IPS-18c (cell line): ENCODE measurements at regions not wholly inside any gene's neighbourhood (a gene's known extent, or its start where the extent isn't known, plus 50 kb on each side); places are given as distances from the start of the nearest gene placed in this dataset.
A peak's percentile ranks its signal among the peaks of the same experiment; 100 is the strongest.
"Not testable (repeated sequence)": the region's sequence is repeated elsewhere in the genome, so short reads cannot be mapped to it uniquely, and the experiment has no call there.

Experiments
- H3K4me3 ChIP-seq: 2 replicates; pipeline ENCODE4 v1.7.0; 2013; ENCODE audit warnings: low read depth, mild to moderate bottlenecking, low read length, moderate library complexity; ENCODE audit not compliant: insufficient read depth
- H3K9me3 ChIP-seq: one replicate; pipeline ENCODE4 v1.6.1; 2013; ENCODE audit warnings: mild to moderate bottlenecking, low read length, moderate library complexity; ENCODE audit not compliant: control insufficient read depth, insufficient read depth

- no peaks in the 10 kb centered on the region for H3K9me3 ChIP-seq
- H3K4me3 ChIP-seq: no peak overlapping the region
These were observed 591.3 kb downstream of the FAM133A start for GRCh38 chrX:94265323-94265722.

DNA sequence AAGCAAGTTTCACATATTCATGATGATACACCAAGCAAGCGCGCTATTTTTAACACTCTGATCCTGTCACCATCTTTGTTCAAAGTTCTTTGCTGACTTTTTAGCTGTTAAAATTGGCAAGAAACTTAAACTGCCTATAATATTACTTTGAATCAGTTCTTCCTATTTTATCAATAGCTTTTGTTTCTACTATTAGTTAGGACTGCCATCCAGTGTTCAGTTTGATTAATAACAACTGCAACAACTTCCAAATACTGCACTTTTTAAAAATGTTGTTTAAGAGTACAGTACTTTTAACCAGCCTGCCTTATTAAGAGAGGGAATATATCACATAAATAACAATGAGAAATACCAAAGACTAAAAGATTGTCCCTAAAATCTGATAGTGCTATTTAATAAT lies 614.3 kb downstream of the FAM133A start:
- no peak overlapping the region for H3K4me3 ChIP-seq
- H3K9me3 ChIP-seq: peaks cover 5% of the 10 kb centered on the region

DNA sequence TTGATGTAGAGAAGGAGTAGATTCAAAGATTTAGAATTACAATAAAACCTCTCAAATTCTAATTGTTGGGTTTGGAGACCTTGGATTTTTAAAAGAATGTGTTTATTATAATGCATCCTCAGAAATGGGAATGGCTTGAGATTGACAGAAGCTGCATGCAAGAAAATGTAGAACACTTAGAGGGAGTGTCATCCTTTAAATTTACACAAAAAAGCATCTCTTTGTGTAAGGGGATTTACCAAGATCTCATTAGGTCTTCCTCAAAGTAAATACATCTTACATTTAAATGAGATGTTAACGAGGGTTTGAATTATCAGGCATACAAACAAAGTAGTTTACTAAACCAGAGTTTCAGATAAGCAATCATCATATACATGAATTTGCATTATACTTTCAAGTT lies 615.0 kb downstream of the FAM133A start:
- no peak overlapping the region for H3K4me3 ChIP-seq
- peaks cover 5% of the 10 kb centered on the region for H3K9me3 ChIP-seq

DNA sequence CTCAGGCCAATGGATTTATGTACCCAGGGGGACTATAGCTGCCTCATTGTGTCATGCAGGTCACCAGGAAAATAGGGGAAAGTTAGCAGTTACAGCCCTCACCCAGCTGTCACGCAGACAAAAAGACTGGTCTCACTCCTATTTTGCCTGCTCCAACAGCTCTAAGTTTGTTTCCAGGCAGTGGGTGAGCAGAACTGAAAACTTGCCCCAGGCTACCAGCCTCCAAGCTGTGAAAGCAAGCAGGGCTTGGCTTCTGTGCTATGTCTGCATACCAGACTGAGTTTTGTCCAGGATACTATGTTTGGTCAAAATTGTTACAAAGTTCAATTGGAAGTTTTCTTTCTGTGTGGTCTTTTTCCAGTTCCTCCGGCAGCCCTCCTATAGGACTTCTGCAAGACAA lies 628.4 kb downstream of the FAM133A start:
- H3K9me3 ChIP-seq: peaks cover 4% of the 10 kb centered on the region
- no peak overlapping the region; the same call in 1 of the 2 replicates for H3K4me3 ChIP-seq

- Histone ChIP-seq H3K9me3 (no peaks in the 10 kb centered on the region), H3K4me3 (no peak overlapping the region)
These were observed 655.2 kb downstream of the FAM133A start for GRCh38 chrX:94329182-94329581.

GRCh38 chrX:94341730-94342129 lies 667.7 kb downstream of the FAM133A start:
- H3K4me3 ChIP-seq: not testable (repeated sequence)

DNA sequence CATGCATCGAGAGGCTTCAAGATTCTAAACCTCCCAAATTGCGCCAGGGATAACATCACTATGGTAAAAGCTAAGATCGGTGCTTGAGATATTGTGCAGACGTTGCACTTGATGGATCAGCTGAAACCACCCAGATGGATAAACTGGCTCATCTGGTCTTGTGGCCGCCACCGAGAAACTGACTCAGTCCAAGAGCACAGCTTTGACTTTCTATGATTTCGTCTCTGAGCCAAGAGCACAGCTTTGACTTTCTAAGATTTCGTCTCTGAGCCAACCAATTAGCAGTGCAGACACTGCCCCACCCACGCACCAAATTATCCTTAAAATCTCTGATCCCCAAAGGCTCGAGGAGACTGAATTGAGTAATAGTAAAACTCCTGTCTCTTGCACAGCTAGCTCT lies 687.2 kb downstream of the FAM133A start:
- Histone ChIP-seq H3K9me3 (peaks cover 2% of the 10 kb centered on the region), H3K4me3 (no peak overlapping the region)

More at GRCh38 chrX:94341730-94342129, 667.7 kb downstream of the FAM133A start:
- not testable (repeated sequence) for H3K9me3 ChIP-seq

- no peak overlapping the region for H3K4me3 ChIP-seq
- H3K9me3 ChIP-seq: peaks cover 2% of the 10 kb centered on the region
These were observed 691.7 kb downstream of the FAM133A start for GRCh38 chrX:94365736-94366135.

DNA sequence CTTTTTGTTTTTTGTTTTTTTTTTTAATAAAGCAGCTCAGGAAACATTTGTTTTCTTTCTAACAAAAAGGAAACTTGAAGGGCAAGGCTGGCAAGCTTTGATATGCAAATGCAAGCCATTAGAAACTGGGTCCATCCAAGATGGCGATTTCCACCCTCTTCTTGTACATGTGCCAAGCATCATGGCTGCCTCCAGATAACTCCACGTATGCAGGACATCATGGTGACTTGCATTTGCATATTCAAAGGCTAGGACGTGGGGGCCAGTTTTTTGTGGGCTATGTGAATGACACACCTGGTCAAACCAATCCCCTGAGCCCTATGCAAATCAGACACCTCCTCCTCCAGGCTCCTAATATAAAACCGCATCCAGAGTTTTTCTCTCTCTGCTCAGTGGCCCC lies 692.6 kb downstream of the FAM133A start:
- peak overlapping the region; percentile 0; the same call in 1 of the 2 replicates for H3K4me3 ChIP-seq

GRCh38 chrX:94389044-94389443 lies 715.0 kb downstream of the FAM133A start:
- Histone ChIP-seq H3K9me3 (peaks cover 8% of the 10 kb centered on the region), H3K4me3 (no peak overlapping the region)

More for the DNA sequence above, 692.6 kb downstream of the FAM133A start:
- no peaks in the 10 kb centered on the region for H3K9me3 ChIP-seq

DNA sequence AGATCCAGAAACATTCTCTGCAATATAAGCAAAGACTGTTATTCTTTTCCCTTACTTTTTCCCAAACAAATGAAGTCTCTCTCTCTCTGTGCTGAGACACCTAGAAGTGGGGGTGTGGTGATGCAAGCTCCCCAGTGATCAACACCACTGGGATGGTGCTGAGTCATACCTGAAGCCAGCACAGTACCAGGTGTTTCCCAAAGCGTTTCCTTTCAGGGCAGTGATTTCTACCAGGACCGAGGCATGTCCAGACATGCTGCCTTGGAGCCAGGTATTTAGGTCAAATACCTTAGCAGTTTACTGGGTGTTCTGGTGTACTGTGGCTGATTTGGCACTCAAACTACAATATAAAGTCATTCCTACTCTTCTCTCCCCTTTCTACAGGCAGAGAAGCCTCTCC lies 726.5 kb downstream of the FAM133A start:
- Histone ChIP-seq H3K4me3 (no peak overlapping the region), H3K9me3 (no peaks in the 10 kb centered on the region)

GRCh38 chrX:94401426-94401825 lies 727.4 kb downstream of the FAM133A start:
- Histone ChIP-seq H3K4me3 (no peak overlapping the region), H3K9me3 (no peaks in the 10 kb centered on the region)

- Histone ChIP-seq H3K9me3 (no peaks in the 10 kb centered on the region), H3K4me3 (no peak overlapping the region)
These were observed 740.7 kb downstream of the FAM133A start for GRCh38 chrX:94414746-94415145.

DNA sequence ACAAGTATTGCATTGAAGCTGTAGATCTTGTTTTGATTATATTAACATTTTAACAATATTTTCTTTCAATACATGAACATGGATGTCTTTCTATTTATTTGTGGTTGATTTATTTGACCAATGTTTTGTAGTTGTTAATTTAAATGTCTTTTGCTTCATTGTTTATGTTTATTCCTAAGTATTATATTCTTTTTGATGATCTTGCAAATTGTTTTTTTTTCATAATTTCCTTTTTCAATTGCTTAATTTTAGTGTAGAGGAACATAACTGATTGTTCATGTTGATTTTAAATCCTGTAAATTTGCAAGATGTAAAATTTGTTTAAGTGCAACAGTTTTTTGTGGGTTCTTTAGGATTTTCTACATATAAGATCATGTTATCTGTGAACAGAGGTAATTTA lies 744.1 kb downstream of the FAM133A start:
- no peaks in the 10 kb centered on the region for H3K9me3 ChIP-seq
- no peak overlapping the region for H3K4me3 ChIP-seq

GRCh38 chrX:94424456-94424855 lies 750.5 kb downstream of the FAM133A start:
- Histone ChIP-seq H3K4me3 (no peak overlapping the region), H3K9me3 (peaks cover 2% of the 10 kb centered on the region)

- Histone ChIP-seq H3K4me3 (no peak overlapping the region), H3K9me3 (no peaks in the 10 kb centered on the region)
These were observed 756.1 kb downstream of the FAM133A start for GRCh38 chrX:94430091-94430490.

DNA sequence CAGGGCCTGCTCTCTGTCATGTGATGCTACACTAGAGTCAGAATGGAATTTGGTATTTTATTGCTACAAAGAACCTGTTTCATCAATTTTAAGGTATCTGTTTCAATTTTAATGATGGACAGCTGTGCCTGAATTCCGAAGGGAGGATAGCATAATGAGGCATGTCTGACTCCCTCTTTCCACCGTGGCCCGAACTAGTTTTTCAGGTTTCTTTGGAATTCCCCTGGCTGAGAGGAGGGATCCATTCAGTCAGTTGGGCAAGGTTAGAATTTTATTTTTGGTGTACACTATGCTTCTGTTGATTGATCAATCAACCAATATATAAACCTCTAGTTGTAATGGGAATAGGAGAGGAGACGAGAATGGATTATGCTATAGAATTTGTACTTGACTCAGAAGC lies 761.8 kb downstream of the FAM133A start:
- Histone ChIP-seq H3K9me3 (no peaks in the 10 kb centered on the region), H3K4me3 (no peak overlapping the region)

GRCh38 chrX:94454159-94454558 lies 780.2 kb downstream of the FAM133A start:
- Histone ChIP-seq H3K9me3 (no peaks in the 10 kb centered on the region), H3K4me3 (no peak overlapping the region)

DNA sequence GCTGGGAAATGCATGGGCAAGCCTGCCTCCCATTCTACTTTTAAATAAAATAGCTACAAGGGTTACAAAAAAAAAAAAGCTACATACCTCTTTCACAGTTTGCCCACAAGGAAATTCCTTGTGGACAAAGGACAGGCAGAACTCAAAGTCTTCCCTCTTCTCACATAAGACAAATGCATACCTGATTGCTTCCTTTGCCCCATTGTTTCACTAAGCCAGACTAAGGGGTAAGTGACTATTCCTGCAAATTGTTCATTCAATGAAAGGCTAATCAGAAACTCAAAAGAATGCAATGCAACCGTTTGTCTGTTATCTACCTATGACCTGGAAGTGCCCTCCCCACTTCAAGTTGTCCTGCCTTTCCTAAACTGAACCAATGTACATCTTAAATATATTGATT lies 780.6 kb downstream of the FAM133A start:
- H3K9me3 ChIP-seq: no peaks in the 10 kb centered on the region
- H3K4me3 ChIP-seq: no peak overlapping the region
